SK-N-DZ (cell line): ENCODE measurements at regions not wholly inside any gene's neighbourhood (a gene's known extent, or its start where the extent isn't known, plus 50 kb on each side); places are given as distances from the start of the nearest gene placed in this dataset.

Source experiments
- DNase-seq: peaks from one replicate; pipeline ENCODE4 v3.0.0-alpha.2; 2015; ENCODE audit warnings: low spot score

GRCh38 chr3:31140470-31140869, 246.0 kb upstream of the GADL1 start:
- no peak for DNase-seq

GRCh38 chr3:31142139-31142538, 247.7 kb upstream of the GADL1 start:
- DNase-seq: no peak

GRCh38 chr3:31142543-31142942, 248.1 kb upstream of the GADL1 start:
- no peak for DNase-seq

- DNase-seq: no peak
These were observed 250.6 kb upstream of the GADL1 start for GRCh38 chr3:31145062-31145461.

- no peak for DNase-seq
These were observed 253.1 kb upstream of the GADL1 start for GRCh38 chr3:31147550-31147949.

- DNase-seq: no peak
These were observed 262.7 kb upstream of the GADL1 start for GRCh38 chr3:31157047-31157694.

- no peak for DNase-seq
These were observed 263.6 kb upstream of the GADL1 start for GRCh38 chr3:31157893-31158620.

GRCh38 chr3:31159331-31160039, 265.0 kb upstream of the GADL1 start:
- no peak for DNase-seq

GRCh38 chr3:31161889-31162288, 267.4 kb upstream of the GADL1 start:
- no peak for DNase-seq

GRCh38 chr3:31164381-31164780, 269.9 kb upstream of the GADL1 start:
- DNase-seq: no peak

GRCh38 chr3:31165399-31165860, 271.0 kb upstream of the GADL1 start:
- no peak for DNase-seq

- DNase-seq: no peak
These were observed 271.9 kb upstream of the GADL1 start for GRCh38 chr3:31166249-31166885.

- no peak for DNase-seq
These were observed 273.2 kb upstream of the GADL1 start for GRCh38 chr3:31167666-31168065.

- no peak for DNase-seq
These were observed 276.6 kb upstream of the GADL1 start for GRCh38 chr3:31170932-31171670.

GRCh38 chr3:31172336-31172735, 277.9 kb upstream of the GADL1 start:
- DNase-seq: no peak

GRCh38 chr3:31173118-31173718, 278.8 kb upstream of the GADL1 start:
- no peak for DNase-seq

- DNase-seq: no peak
These were observed 279.6 kb upstream of the GADL1 start for GRCh38 chr3:31174079-31174478.

GRCh38 chr3:31176045-31176444, 281.6 kb upstream of the GADL1 start:
- DNase-seq: no peak

GRCh38 chr3:31178467-31178866, 284.0 kb upstream of the GADL1 start:
- no peak for DNase-seq

GRCh38 chr3:31179768-31180167, 285.3 kb upstream of the GADL1 start:
- DNase-seq: no peak

GRCh38 chr3:31180274-31180673, 285.8 kb upstream of the GADL1 start:
- no peak for DNase-seq
